ENCODE measurements at regions not wholly inside any gene's neighbourhood (a gene's known extent, or its start where the extent isn't known, plus 50 kb on each side); places are given as distances from the start of the nearest gene placed in this dataset.

- TF ChIP-seq EZH2 (optimal IDR thresholded peaks at IDR 0.05; ENCODE audit: low read depth, low read length): no peak
- TF ChIP-seq CTCF (IDR thresholded peaks at IDR 0.05; ENCODE audit: low read length): no peak
Measured at GRCh38 chr5:101689306-101689705, 606.8 kb downstream of the SLCO4C1 start.
